ENCODE measurements at regions not wholly inside any gene's neighbourhood (a gene's known extent, or its start where the extent isn't known, plus 50 kb on each side); places are given as distances from the start of the nearest gene placed in this dataset.

GRCh38 chr6:21965016-21965415, 331.8 kb downstream of the PRL start:
- no peak for DNase-seq (ENCODE audit: low read depth)

- DNase-seq (ENCODE audit: low read depth): no peak
These were observed 330.8 kb downstream of the PRL start for GRCh38 chr6:21965953-21966539.

- no peak for DNase-seq (ENCODE audit: low read depth)
These were observed 329.5 kb downstream of the PRL start for GRCh38 chr6:21967056-21967974.

GRCh38 chr6:21968411-21968810, 328.4 kb downstream of the PRL start:
- DNase-seq (ENCODE audit: low read depth): no peak

GRCh38 chr6:21969192-21969591, 327.6 kb downstream of the PRL start:
- DNase-seq (ENCODE audit: low read depth): no peak

GRCh38 chr6:21970569-21971300, 326.1 kb downstream of the PRL start:
- no peak for DNase-seq (ENCODE audit: low read depth)

- DNase-seq (ENCODE audit: low read depth): no peak
These were observed 325.3 kb downstream of the PRL start for GRCh38 chr6:21971541-21971940.

GRCh38 chr6:21972516-21972915, 324.3 kb downstream of the PRL start:
- DNase-seq (ENCODE audit: low read depth): no peak

- DNase-seq (ENCODE audit: low read depth): no peak
These were observed 319.5 kb downstream of the PRL start for GRCh38 chr6:21977346-21977745.

GRCh38 chr6:21981235-21981833, 315.5 kb downstream of the PRL start:
- no peak for DNase-seq (ENCODE audit: low read depth)

GRCh38 chr6:21984135-21984534, 312.7 kb downstream of the PRL start:
- DNase-seq (ENCODE audit: low read depth): no peak

GRCh38 chr6:21984561-21984960, 312.3 kb downstream of the PRL start:
- no peak for DNase-seq (ENCODE audit: low read depth)

- DNase-seq (ENCODE audit: low read depth): no peak
These were observed 310.9 kb downstream of the PRL start for GRCh38 chr6:21985904-21986303.

- DNase-seq (ENCODE audit: low read depth): no peak
These were observed 310.1 kb downstream of the PRL start for GRCh38 chr6:21986703-21987102.

- DNase-seq (ENCODE audit: low read depth): peak; percentile 24
These were observed 309.3 kb downstream of the PRL start for GRCh38 chr6:21987501-21987957.

- no peak for DNase-seq (ENCODE audit: low read depth)
These were observed 306.3 kb downstream of the PRL start for GRCh38 chr6:21990577-21990976.

- no peak for DNase-seq (ENCODE audit: low read depth)
These were observed 304.5 kb downstream of the PRL start for GRCh38 chr6:21992178-21992967.

GRCh38 chr6:21993841-21994240, 303.0 kb downstream of the PRL start:
- no peak for DNase-seq (ENCODE audit: low read depth)

- DNase-seq (ENCODE audit: low read depth): no peak
These were observed 302.0 kb downstream of the PRL start for GRCh38 chr6:21994821-21995220.

GRCh38 chr6:21995318-21995717, 301.5 kb downstream of the PRL start:
- DNase-seq (ENCODE audit: low read depth): no peak

- DNase-seq (ENCODE audit: low read depth): no peak
These were observed 300.3 kb downstream of the PRL start for GRCh38 chr6:21996425-21997118.

Data from GM04503 (cell line).